ENCODE measurements at regions not wholly inside any gene's neighbourhood (a gene's known extent, or its start where the extent isn't known, plus 50 kb on each side); places are given as distances from the start of the nearest gene placed in this dataset.

GRCh38 chr13:39249982-39250381 is 211.7 kb downstream of the NHLRC3 start:
- Histone ChIP-seq H3K4me1 (ENCODE audit: control insufficient read depth, extremely low read depth, insufficient read depth, low read length) (no peaks in the 10 kb centered on the region), H3K27me3 (ENCODE audit: control insufficient read depth, insufficient read depth, low read length) (no peaks in the 10 kb centered on the region), H3K9ac (ENCODE audit: insufficient read depth, low read length) (no peak overlapping the region), H3K9me3 (ENCODE audit: control insufficient read depth, insufficient read depth, low read depth, low read length) (no peaks in the 10 kb centered on the region), H4K20me1 (ENCODE audit: control insufficient read depth, extremely low read depth, insufficient read depth, low read length) (no peaks in the 10 kb centered on the region), H2AFZ (ENCODE audit: low read length) (no peak overlapping the region), H3K27ac (ENCODE audit: insufficient read depth, low read length) (no peak overlapping the region), H3K79me2 (ENCODE audit: control insufficient read depth, insufficient read depth, low read length) (no peaks in the 10 kb centered on the region), H3K4me3 (replicated peaks in 1 of 4; ENCODE audit: control extremely low read depth in 1 of 4, insufficient read depth in 1 of 4, low read depth in 3 of 4, low read length in 4 of 4) (no peak overlapping the region), H3K4me2 (ENCODE audit: extremely low read depth, insufficient read depth, low read length) (no peak overlapping the region), H3K36me3 (ENCODE audit: control insufficient read depth, insufficient read depth, low read length) (no peaks in the 10 kb centered on the region)
- DNase-seq (ENCODE audit: low read depth in 2 of 2): no peak
- TF ChIP-seq EZH2 (IDR thresholded peaks at IDR 0.05; ENCODE audit: low read length, missing control alignments) (no peak), CTCF (conservative IDR thresholded peaks at IDR 0.05 in 1 of 2, IDR thresholded peaks at IDR 0.05 in 1 of 2; ENCODE audit: low read depth in 1 of 2, low read length in 2 of 2) (no peak)

GRCh38 chr13:39250440-39250839 is 212.2 kb downstream of the NHLRC3 start:
- no peak overlapping the region for H2AFZ ChIP-seq (ENCODE audit: low read length)
- H3K27me3 ChIP-seq (ENCODE audit: control insufficient read depth, insufficient read depth, low read length): no peaks in the 10 kb centered on the region
- H3K9ac ChIP-seq (ENCODE audit: insufficient read depth, low read length): no peak overlapping the region
- DNase-seq (ENCODE audit: low read depth in 2 of 2): no peak
- no peaks in the 10 kb centered on the region for H3K36me3 ChIP-seq (ENCODE audit: control insufficient read depth, insufficient read depth, low read length)
- H3K79me2 ChIP-seq (ENCODE audit: control insufficient read depth, insufficient read depth, low read length): no peaks in the 10 kb centered on the region
- no peak overlapping the region for H3K4me2 ChIP-seq (ENCODE audit: extremely low read depth, insufficient read depth, low read length)
- H3K9me3 ChIP-seq (ENCODE audit: control insufficient read depth, insufficient read depth, low read depth, low read length): no peaks in the 10 kb centered on the region
- no peaks in the 10 kb centered on the region for H3K4me1 ChIP-seq (ENCODE audit: control insufficient read depth, extremely low read depth, insufficient read depth, low read length)
- no peak for TF ChIP-seq CTCF (conservative IDR thresholded peaks at IDR 0.05 in 1 of 2, IDR thresholded peaks at IDR 0.05 in 1 of 2; ENCODE audit: low read depth in 1 of 2, low read length in 2 of 2)
- TF ChIP-seq EZH2 (IDR thresholded peaks at IDR 0.05; ENCODE audit: low read length, missing control alignments): no peak
- no peaks in the 10 kb centered on the region for H4K20me1 ChIP-seq (ENCODE audit: control insufficient read depth, extremely low read depth, insufficient read depth, low read length)
- H3K27ac ChIP-seq (ENCODE audit: insufficient read depth, low read length): no peak overlapping the region
- H3K4me3 ChIP-seq (replicated peaks in 1 of 4; ENCODE audit: control extremely low read depth in 1 of 4, insufficient read depth in 1 of 4, low read depth in 3 of 4, low read length in 4 of 4): no peak overlapping the region

GRCh38 chr13:39251340-39251739 is 213.1 kb downstream of the NHLRC3 start:
- Histone ChIP-seq H3K4me2 (ENCODE audit: extremely low read depth, insufficient read depth, low read length) (no peak overlapping the region), H3K27me3 (ENCODE audit: control insufficient read depth, insufficient read depth, low read length) (no peaks in the 10 kb centered on the region), H4K20me1 (ENCODE audit: control insufficient read depth, extremely low read depth, insufficient read depth, low read length) (no peaks in the 10 kb centered on the region), H3K9ac (ENCODE audit: insufficient read depth, low read length) (no peak overlapping the region), H3K9me3 (ENCODE audit: control insufficient read depth, insufficient read depth, low read depth, low read length) (no peaks in the 10 kb centered on the region), H3K27ac (ENCODE audit: insufficient read depth, low read length) (no peak overlapping the region), H2AFZ (ENCODE audit: low read length) (no peak overlapping the region), H3K79me2 (ENCODE audit: control insufficient read depth, insufficient read depth, low read length) (no peaks in the 10 kb centered on the region), H3K4me1 (ENCODE audit: control insufficient read depth, extremely low read depth, insufficient read depth, low read length) (no peaks in the 10 kb centered on the region), H3K4me3 (replicated peaks in 1 of 4; ENCODE audit: control extremely low read depth in 1 of 4, insufficient read depth in 1 of 4, low read depth in 3 of 4, low read length in 4 of 4) (no peak overlapping the region), H3K36me3 (ENCODE audit: control insufficient read depth, insufficient read depth, low read length) (no peaks in the 10 kb centered on the region)
- no peak for TF ChIP-seq EZH2 (IDR thresholded peaks at IDR 0.05; ENCODE audit: low read length, missing control alignments)
- no peak for TF ChIP-seq CTCF (conservative IDR thresholded peaks at IDR 0.05 in 1 of 2, IDR thresholded peaks at IDR 0.05 in 1 of 2; ENCODE audit: low read depth in 1 of 2, low read length in 2 of 2)
- no peak for DNase-seq (ENCODE audit: low read depth in 2 of 2)
